TTC549 (cell line): ENCODE measurements at regions not wholly inside any gene's neighbourhood (a gene's known extent, or its start where the extent isn't known, plus 50 kb on each side); places are given as distances from the start of the nearest gene placed in this dataset.
A peak's percentile ranks its signal among the peaks of the same experiment; 100 is the strongest.
"Not testable (repeated sequence)": the region's sequence is repeated elsewhere in the genome, so short reads cannot be mapped to it uniquely, and the experiment has no call there.

Experiments
- FAIRE-seq: peaks from 2 replicates; lab custom pipeline; 2012; peaks lifted over from hg19 to GRCh38; lab: Jason Lieb, UNC

- no peak for FAIRE-seq
Observed at GRCh38 chr3:145628211-145628610, 532.8 kb downstream of the PLOD2 start.

GRCh38 chr3:145637105-145637504 is 523.9 kb downstream of the PLOD2 start:
- FAIRE-seq: no peak

DNA sequence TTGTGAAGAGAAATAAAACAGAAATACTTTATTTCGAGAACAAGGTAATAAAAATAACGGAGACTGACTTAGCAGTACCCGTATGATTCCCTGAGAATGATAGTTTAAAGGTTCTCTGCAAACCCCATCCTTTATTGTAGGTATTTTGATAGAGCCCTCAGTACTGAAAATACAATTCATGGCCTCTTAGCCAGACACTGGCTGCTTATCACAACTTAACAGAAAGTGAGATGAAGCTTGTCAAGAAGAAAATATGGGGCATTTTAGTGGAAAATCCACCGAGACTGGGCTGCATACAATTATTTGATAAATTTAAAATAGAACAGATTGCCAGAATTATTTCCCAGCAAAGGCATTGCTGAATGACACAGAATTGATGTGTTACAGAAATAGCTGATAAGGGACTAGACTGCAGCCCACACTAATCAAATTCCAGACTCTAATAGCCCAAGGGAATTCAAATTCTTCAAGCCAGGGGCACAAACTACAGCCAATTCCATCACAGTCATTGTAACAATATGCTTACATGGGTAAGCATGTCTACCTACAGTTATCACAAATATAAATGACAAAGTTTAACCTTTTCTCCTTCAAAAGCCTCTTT is 521.9 kb downstream of the PLOD2 start:
- FAIRE-seq: no peak

GRCh38 chr3:145639875-145640274 is 521.1 kb downstream of the PLOD2 start:
- no peak for FAIRE-seq

- no peak for FAIRE-seq
Observed at GRCh38 chr3:145648396-145648795, 512.6 kb downstream of the PLOD2 start.

DNA sequence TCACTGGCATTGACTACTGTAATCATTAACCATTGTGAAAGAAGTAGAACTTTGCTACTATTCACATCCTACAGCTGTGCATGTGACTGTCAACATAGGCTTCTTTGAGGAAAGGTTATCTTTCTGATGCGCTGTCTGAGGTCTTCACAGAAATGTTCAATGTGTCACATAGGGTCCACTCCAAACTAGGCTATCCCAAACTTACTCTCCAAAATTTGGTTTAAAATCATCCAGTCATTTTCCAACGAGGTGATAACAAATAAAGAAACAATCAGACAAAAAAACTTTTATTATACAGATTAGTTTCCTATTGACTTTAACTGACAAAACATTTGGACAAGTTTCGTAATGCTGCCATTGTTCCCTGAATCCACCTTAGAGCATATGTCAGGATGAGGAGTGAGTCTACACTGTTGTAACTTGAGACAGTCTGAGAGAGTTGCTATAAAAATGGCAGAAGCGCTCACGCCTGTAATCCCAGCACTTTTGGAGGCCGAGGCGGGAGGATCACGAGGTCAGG is 511.6 kb downstream of the PLOD2 start:
- FAIRE-seq: no peak

DNA sequence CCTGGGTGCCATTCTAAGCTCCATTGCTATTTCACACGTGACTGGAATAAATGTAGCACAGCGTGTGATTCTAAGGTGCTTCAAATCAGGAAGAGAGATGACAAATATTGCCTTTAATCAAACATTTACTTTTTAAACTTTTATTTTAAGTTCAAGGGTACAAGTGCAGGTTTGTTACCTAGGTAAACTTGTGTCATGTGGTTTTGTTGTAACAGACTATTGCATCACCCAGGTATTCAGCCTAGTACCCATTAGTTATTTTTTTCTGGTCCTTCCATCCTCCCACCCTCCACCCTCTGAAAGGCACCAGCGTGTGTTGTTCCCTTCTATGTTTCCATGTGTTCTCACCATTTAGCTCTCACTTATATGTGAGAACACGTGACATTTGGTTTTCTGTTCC is 510.8 kb downstream of the PLOD2 start:
- FAIRE-seq: no peak

- FAIRE-seq: no peak
Observed at GRCh38 chr3:145671121-145671520, 489.9 kb downstream of the PLOD2 start.

DNA sequence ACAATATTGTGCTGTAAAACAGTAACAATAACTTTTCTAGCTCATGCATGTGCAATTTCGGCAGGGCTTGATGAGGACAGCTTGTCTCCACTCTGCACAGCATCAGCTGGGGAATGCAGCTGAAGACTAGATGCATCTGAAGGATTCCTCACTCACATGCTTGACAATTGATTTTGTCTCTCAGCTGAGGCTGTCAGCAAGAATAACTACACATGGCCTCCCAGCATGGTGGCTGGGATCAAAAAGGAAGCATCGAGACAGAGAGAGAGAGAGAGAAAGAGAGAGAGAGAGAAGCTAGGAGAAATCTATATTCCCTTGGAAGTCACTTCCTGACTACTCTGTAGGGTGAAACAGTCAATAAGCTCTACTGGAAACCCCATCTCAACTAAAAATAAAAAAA is 487.1 kb downstream of the PLOD2 start:
- no peak for FAIRE-seq

DNA sequence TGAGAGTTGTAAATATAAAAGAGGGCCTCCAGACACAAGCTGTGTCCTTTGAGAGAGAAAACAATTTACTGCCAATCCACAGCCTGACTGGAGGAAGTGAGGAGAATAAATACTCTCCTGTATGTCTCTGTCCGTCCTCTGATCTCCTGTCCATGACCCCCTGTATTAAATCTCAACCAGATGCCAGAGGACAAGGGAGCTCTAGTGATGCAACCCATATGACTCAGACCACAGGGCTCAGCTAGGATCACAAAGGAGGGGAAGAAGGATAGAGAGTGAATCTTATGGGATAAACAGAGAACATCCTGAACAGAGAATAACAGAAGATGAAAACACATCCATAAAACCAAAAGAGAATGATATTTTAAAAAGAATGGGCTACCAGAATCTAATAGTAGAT is 482.6 kb downstream of the PLOD2 start:
- no peak for FAIRE-seq

DNA sequence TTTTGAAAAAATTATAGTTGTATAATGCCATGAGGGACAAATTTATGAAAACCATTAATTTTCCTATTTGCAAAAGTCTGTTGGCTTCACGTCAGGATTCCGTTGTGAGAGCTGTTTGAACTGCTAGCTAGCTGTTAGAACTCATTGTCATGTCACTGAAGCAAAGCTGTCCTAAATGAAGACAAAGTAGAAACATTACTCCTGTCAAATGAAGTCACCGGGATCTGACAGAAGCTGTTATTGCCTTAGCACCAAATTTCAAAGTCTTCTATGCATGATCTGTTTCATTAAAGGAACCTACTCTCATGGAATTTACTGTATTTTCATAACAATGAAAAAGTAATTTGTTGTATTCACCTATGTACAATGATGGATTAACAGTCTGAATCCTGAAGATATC is 479.8 kb downstream of the PLOD2 start:
- no peak for FAIRE-seq

GRCh38 chr3:145687978-145688377 is 473.0 kb downstream of the PLOD2 start:
- FAIRE-seq: peak; percentile 72

DNA sequence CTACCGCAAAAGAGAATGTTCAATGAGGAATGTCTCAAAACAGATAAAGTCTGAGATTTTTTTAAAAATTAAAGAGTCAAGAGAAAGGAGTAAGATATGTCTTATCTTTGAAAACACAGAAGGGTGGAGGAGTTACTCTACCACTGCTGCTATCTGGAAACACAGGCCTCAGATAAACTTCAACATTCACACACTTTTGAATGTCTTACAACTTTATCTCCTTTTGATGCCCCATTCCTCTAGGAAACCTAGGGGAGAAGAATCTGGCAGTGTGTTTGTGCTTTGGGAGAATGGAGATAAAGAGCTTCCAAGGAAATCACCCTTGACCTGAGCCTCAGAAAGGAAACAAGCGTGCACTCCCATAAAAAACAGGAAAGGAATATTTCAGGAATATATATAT is 468.2 kb downstream of the PLOD2 start:
- FAIRE-seq: no peak

DNA sequence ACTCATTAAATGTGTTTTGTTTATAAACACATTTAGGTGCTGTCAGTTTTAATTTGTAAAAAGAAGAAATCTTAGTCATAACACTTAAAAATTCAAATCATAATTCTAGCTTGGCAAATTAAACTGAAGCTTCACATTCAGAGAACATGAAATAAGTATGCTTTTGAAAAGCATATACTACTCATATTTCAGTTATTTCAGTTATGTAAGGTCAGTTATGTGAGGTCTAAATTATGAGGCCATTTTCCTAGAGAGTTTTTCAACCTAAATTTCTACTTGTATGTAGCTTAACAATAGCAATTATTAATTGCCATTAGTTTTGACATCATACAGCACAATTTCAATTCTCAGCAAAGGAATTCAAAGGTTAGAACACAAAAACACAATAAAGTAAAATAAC is 465.0 kb downstream of the PLOD2 start:
- no peak for FAIRE-seq

DNA sequence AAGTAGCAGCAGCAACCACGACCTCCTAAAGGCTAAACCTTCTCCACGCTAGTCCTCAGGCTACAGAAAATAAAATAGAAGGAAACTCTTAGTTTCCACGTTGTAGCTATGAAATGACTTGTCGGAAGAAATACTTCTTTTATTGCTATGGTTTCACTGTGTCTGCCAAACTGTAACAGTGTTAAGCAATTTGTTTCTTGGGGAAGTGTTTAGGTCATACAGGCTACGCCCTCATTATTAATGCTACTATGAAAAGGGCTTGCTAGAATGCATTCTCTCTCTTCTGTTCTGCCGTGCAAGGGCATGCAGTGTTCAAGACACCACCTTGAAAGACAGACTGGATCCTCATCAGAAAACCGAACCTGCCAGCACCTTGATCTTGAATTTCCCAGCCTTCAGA is 462.7 kb downstream of the PLOD2 start:
- no peak for FAIRE-seq

DNA sequence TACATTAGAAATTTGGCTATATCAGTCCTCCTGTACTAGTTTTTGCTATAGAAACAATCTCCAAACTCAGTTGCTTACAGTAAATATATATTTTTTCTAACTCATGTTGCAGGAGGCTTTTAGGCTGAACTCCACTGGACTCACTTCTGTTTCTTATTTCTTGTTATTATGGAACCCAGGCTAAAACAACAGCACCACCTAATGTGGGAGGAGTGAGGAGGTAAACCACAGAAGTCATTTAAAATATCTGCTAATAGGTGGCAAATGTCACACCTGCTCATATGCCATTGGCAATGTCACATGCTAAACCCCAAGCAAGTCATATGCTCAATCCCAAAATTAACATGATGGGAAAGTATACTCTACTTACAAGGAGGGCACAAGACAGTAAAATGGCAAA is 462.2 kb downstream of the PLOD2 start:
- FAIRE-seq: no peak

DNA sequence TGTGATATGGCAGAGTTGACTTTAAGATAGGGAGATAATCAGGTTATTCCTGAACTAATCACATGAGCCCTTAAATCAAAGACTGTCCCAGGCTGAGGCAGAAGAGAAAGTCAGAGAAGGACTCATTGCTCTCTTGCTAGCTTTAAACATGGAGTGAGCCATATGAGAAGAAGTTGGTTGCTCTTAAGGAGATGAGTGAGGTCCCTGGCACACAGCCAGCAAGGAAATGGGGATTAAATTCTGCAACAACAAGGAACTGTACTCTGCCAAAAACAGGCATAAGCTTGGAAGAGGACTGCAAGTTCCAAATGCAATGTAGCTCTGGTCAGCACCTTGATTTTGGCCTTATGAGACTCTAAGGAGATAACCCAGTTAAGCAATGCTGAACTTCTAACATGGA is 457.0 kb downstream of the PLOD2 start:
- no peak for FAIRE-seq

DNA sequence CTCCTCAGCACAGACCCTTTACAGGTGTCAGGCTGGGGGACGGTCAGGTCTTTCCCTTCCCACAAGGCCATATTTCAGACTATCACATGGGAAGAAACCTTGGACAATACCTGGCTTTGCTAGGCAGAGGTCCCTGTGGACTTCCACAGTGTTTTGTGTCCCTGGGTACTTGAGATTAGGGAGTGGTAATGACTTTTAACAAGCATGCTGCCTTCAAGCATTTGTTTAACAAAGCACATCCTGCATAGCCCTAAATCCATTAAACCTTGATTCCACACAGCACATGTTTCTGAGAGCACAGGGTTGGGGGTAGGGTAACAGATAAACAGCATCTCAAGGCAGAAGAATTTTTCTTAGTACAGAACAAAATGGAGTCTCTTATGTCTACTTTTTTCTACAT is 451.2 kb downstream of the PLOD2 start:
- not testable (repeated sequence) for FAIRE-seq

DNA sequence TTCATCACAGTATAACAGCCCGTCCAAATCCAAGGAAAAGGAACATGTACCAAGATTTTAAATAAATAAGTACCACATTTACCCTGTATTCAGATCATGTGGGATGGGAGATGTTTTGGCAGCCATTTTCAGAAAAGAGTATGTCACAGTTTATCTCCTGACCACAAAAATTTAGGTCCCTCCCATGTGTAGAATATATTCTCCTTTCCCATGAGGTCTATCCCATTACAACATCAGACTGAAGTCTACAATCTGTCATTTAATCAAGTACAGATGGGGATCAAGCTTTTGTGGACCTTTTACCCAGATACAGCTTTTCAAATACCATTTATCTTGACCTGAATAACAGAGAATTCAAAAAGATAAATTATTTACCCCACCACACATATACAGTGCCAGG is 444.5 kb downstream of the PLOD2 start:
- FAIRE-seq: no peak

DNA sequence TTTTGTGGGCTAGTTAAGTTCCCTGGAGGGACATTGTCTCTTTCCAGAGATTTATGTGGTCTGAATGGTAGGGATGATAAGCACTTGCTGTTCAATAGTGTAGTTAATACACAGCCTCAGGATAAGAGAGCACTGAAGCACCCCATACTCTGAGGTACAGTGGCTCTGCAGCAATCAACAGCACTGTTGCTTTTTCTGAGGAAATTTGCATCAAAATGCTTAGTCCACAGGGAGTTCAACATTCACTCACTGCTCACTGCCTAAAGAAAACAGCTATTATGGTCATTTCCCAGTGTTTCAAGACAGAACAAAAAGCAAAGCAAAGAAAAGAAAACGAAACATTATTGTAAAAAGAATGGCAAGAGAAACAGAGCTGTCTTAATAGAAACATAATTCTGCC is 441.9 kb downstream of the PLOD2 start:
- FAIRE-seq: no peak

DNA sequence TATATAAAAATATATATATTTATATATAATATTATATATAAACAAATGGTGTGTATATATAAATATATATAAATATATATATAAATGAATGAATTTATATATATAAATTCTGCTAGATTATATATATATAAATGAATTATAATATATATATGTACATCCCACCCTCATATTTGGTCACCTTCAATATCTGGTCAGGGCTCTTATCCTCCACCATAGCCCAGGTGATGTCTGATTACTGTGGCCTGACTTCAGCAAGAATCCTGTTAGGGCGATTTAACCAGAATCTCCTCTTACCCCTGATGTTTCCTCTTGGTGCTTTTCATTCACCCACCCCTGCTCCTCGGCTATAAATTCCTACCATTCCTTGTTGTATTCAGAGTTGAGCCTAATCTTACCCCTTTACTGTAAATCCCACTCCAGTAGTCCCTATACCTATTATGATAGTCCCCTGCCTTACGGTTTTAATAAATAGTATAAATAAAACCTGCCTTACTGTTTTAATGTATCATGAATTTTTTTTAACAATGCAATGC is 439.6 kb downstream of the PLOD2 start:
- no peak for FAIRE-seq

- FAIRE-seq: no peak
Observed at GRCh38 chr3:145721815-145722214, 439.2 kb downstream of the PLOD2 start.

DNA sequence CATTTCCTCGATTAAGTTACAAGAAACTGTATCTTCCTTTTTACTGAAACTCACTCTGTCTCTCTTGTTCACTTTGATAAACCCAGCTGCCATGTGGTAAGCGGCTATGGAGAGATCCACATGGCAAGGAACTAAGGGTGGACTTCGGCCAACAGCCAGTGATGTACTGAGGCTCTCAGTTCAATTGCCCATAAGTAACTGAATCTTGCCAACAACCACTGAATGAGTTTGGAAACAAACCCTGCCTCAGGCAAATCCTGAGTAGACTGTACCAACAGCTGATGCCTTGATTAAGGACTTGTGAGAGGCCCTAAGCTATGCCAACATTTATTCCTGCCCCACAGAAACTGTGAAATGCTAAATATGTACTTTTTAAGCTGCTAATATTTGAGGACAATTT is 433.5 kb downstream of the PLOD2 start:
- no peak for FAIRE-seq

DNA sequence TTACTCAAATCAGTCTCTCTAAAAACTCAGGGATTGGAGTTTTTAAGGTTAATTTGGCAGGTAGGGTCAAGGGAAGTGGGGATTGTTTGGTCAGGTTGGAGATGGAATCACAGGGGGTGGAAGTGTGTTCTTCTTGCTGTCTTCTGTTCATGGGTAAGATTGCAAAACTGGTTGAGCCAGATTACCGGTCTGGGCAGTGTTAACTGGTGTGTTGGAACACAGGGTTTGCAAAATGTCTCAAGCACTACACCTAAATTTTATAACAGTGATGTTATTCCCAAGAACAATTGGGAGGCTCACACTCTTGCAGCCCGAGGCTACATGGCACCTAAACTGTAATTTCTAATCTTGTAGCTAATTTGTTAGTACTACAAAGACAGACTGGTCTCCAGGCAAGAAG is 425.4 kb downstream of the PLOD2 start:
- FAIRE-seq: no peak

GRCh38 chr3:145737952-145738351 is 423.0 kb downstream of the PLOD2 start:
- no peak for FAIRE-seq
